HG03060 (cell line): ENCODE measurements at regions not wholly inside any gene's neighbourhood (a gene's known extent, or its start where the extent isn't known, plus 50 kb on each side); places are given as distances from the start of the nearest gene placed in this dataset.

Experiments
- ATAC-seq: cut with Tn5 transposase; IDR thresholded peaks from one replicate; pipeline ENCODE4 v1.9.1; 2021; ENCODE audit warnings: low read depth, moderate number of reproducible peaks; ENCODE audit not compliant: unreplicated experiment

GRCh38 chr5:160508780-160509361 is 87.2 kb downstream of the PTTG1 start:
- ATAC-seq, result peak; percentile 67

DNA sequence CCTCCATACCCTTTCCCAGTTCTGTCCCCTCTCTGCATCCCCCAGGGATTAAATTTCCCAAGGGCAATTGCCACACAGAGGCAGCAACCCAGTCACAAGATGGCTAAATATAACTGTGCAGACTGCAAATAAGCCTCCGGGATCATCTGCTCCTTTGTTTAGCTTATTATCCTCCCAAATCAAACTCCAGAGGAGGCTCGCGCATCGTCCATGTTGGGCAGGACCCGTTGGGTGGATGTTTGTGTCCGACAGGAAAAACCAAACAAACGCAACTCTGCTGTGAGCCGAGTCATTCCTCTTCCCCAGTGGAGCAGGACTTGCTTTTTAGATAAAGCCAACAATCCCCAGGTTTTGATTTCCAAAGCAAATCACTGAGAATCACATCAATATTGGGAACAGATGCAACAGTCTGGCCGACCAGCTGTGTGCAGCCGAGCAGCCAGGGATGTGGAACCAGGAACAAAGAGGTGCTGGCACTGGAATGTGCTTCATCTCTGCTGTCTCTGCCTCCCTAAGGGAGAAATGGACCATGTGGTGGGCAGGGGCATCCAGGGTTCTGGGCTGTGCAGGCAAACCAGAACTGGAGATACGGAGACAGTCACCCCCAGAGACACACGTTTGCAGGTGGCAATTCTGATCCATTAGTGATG is 89.8 kb downstream of the PTTG1 start:
- ATAC-seq, result no peak
